Stimulated activated naive CD4-positive, alpha-beta T cell (primary cell): ENCODE measurements at regions not wholly inside any gene's neighbourhood (a gene's known extent, or its start where the extent isn't known, plus 50 kb on each side); places are given as distances from the start of the nearest gene placed in this dataset.
A peak's percentile ranks its signal among the peaks of the same experiment; 100 is the strongest.
"Not testable (repeated sequence)": the region's sequence is repeated elsewhere in the genome, so short reads cannot be mapped to it uniquely, and the experiment has no call there.

Experiments used
- DNase-seq, 6 experiments: peaks; one replicate each; lab custom pipeline; 2025; lab: John Stamatoyannopoulos, UW

GRCh38 chr10:2920168-2920567 lies 147.2 kb upstream of the PFKP start:
- no peak for DNase-seq

DNA sequence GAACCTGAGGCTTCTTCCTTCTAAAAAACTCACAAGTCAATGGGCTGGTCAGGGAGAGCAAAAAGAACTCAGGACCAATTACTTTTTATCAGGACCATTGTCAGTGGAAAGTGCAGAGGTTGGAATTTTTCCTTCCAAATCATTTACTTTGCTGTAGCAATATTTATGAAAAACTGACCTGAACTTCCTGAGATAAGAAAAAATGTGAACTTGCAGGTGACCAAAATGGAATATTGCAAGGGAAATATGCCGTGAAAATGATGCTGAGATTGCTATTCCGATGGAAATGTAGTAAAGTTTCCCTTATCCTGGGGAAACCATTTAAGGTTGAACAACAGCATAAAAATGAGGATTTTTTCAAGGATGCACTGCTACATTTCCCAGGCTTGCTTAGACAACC lies 148.3 kb upstream of the PFKP start:
- no peak for DNase-seq

- no peak for DNase-seq
These were observed 148.9 kb upstream of the PFKP start for GRCh38 chr10:2918489-2918888.

DNA sequence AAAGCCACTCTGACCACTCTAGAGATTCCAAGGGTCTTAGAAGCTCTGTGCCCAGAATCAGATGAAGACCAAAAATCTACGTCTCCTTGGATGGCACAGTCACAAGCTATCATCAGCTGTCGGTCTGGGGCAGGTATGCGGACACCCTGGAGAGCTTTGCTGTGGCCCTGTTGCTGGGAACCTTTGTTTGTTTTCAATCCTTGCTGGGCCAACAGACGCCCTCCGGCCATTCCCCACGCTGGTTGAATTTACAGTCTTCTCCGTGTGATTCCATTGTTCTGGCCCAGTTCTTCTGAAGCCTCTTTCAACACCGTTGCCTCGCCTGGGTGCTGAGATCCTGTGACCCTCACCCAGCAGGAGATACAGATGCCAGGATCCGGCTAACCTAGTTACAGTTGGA lies 149.4 kb upstream of the PFKP start:
- DNase-seq: no peak

DNA sequence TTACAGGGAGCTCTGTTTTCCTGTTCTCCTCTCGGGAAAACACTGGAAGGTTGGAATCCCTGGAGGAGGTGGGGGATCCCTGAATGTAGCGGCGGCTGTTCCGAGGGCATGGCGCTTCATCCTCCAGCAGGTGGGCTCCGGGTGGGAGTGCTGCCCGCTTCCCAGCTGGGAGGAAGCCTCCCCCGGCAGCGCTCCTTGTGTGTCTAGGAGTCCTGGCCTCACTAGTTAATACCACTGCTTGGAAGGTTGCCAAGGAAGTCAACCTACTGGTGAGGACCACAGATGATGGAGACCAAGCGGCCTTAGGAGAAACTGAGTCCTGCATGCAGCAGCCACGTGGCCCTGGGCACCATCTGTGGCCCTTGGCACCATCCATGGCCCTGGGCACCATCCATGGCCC lies 151.9 kb upstream of the PFKP start:
- DNase-seq: no peak

DNA sequence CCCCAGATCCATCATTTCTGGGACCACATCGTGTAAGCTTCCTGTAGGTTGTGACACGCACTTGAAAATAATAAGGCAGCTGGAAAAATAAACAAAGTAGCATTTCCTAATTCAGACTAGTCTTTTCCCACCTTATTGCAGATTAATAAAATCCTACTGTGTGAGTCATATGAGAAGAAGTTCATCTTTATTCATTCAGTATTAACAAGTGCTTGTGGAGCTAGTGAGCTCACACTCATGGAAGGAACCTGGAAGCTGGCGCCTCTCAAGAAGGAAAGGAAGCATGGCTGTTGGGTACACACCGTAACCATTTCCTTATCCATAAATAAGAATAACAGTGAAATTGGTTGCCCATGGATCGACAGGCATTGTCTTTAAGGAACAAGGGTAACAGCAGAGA lies 152.6 kb upstream of the PFKP start:
- DNase-seq: no peak

GRCh38 chr10:2913474-2913873 lies 153.9 kb upstream of the PFKP start:
- DNase-seq: no peak

GRCh38 chr10:2910656-2911055 lies 156.7 kb upstream of the PFKP start:
- no peak for DNase-seq

- DNase-seq: no peak
These were observed 157.4 kb upstream of the PFKP start for GRCh38 chr10:2909921-2910320.

- DNase-seq: peak in 2 of 6 experiments; percentile 1 to 7
These were observed 158.3 kb upstream of the PFKP start for GRCh38 chr10:2908851-2909630.

GRCh38 chr10:2906974-2907373 lies 160.4 kb upstream of the PFKP start:
- DNase-seq: no peak

DNA sequence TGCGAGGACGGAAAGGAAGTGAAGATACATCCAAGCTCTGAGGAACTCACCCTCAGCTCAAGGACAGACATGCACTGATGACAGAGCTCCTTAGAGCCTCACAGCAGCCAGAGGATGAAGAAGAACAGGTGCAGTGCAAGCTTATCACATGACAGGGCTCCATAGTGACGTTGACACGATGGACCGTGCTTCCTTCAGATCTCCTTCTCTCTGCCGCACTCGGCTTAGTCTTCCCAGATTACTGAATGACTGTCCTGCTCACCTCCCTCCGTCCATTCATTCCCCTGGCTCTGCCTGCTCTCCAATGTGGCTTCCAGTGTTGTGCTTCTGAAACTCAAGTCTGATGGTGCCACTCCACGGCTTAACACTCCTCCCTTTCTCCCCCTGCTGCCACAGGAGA lies 161.5 kb upstream of the PFKP start:
- no peak for DNase-seq

- no peak for DNase-seq
These were observed 166.8 kb upstream of the PFKP start for GRCh38 chr10:2900530-2900929.

GRCh38 chr10:2899246-2899951 lies 167.9 kb upstream of the PFKP start:
- no peak for DNase-seq

DNA sequence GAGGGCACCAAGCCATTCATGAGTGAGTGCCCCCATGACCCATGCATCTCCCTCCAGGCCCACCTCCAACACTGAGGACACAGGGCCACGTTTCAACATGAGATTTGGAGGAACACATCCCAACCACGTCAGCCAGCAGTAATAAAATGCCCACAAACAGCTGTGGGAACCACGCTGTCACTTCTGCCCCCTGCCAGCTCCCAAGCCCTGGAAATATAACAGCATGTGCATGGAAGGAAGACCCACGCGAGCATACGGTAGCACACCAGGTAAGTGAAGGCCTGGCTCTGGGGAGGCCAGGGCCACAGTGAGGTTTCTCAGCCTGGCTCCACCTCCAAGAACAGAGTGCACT lies 168.9 kb upstream of the PFKP start:
- DNase-seq: no peak

DNA sequence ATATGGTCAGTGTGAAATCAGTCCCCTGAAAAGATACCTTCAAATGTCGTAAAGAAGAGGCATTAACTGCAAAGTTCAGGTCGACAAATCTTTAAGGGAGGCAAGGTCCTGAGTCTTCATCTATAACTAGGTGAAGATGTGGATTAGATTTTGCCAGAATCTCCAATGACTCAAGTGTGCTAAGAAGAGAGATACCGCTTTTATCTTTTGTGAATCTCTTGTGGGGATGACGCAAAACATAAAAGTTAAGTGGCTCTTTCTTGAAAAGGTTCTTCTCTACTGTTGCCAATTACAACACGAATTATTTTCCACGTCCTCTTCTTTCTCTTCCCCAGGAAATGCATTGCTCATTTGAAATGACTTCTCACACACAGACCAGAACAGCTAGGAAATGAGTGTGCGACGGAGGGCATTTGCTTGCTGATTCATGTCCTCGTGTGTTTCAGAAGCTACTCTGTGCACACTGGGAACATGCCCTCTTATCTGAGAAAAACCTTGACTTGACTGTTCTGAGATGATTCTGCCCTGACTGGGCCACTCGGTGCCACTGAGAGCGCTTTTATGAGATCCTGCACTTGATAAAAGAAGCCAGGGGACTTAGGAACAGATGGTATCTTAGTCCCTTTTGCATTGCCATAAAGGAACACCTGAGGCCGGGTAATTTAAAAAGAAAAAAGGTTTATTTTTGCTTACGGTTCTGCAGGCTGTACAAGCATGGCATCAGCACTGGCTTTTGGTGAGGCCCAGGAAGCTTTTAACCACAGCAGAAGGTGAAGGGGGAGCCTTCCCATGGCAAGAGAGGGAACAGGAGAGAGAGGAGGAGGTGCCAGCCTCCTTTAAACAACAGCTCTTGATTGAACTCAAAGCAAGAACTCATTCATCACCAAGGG lies 169.5 kb upstream of the PFKP start:
- no peak for DNase-seq

DNA sequence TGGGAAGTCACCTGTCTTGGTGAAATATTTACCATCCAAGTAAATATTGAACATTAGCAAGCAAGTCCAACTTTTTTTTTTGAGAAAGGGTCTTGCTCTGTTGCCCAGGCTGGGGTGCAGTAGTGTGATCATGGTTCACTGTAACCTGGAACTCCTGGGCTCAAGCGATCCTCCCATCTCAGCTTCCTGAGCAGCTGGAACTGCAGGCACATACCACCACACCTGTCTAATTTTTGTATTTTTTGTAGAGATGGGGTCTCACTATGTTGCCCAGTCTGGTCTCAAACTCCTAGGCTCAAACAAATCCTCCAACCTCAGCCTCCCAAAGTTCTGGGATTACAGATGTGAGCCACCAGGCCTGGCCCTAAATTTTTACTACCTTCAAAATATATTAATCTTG lies 171.0 kb upstream of the PFKP start:
- not testable (repeated sequence) for DNase-seq

DNA sequence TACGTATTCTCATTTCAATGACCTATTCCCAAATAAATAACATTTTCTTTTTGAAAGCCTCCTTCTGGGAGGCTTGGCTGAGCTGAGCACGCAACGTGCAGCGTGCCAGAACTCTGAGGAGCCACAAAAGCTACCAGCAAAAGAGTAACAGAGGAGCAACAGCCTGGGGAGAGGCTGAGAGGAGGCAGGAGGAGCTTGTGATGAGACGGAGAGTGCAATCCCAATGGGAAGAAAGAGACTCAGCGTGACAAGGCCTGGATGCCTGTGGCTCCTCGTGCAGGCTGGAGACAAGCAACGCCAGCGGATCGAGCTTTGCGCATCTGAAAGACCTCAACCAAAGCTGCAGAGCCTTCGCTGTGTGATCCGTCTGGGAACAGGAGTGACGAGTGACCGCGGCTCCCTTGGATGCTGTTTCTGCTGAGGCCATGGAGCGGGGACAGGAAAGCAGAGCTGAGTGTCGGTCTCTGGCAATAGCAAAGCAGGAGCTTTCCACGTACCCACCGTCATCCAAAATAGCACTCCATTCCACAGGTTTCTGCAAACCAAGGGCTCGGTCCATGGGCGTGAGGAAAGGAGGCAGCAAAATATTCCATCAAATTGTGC lies 171.7 kb upstream of the PFKP start:
- DNase-seq: no peak

DNA sequence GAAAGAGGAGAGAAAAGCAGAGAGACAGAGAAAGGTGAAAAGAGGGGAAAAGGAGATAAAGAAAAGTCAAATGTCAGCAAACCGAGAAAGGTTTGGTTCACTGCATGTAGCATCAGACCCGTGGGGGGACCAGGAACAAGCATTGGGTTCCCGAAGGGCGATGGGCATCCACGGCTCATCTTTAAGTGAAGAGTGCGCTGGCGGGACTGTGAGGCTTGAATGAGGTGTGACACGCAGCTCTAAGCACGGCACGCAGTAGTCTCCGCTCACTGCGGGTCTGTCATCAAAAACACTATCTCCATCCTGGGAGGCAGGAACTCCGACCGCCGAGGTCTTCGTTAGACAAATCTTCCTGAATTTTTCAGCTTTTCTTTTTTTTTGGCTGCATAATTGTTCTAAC lies 173.4 kb upstream of the PFKP start:
- DNase-seq: no peak

GRCh38 chr10:2893158-2893845 lies 174.0 kb upstream of the PFKP start:
- DNase-seq: no peak

- no peak for DNase-seq
These were observed 175.6 kb upstream of the PFKP start for GRCh38 chr10:2891770-2892124.
